ENCODE measurements at regions not wholly inside any gene's neighbourhood (a gene's known extent, or its start where the extent isn't known, plus 50 kb on each side); places are given as distances from the start of the nearest gene placed in this dataset.

GRCh38 chr3:34780294-34780693 is 859.0 kb upstream of the ARPP21 start:
- SMC1A ChIA-PET (ENCODE audit: uncharacterized antibody, unreplicated experiment): no interaction called here
- no peak for TF ChIP-seq STAT1 (conservative IDR thresholded peaks at IDR 0.05)
- no peak for TF ChIP-seq USF1 (IDR thresholded peaks at IDR 0.05; ENCODE audit: borderline replicate concordance, extremely low read length, insufficient read depth, low read depth, low read length)
- no peak for TF ChIP-seq SREBF2 (IDR thresholded peaks at IDR 0.05; ENCODE audit: low read length)
- no peak for TF ChIP-seq SUPT20H (IDR thresholded peaks at IDR 0.05; ENCODE audit: borderline replicate concordance, control insufficient read depth, low read depth, low read length)
- TF ChIP-seq MXI1 (IDR thresholded peaks at IDR 0.05; ENCODE audit: low read depth, low read length): no peak
- TF ChIP-seq PRDM15 (CRISPR knock-in tag; IDR thresholded peaks at IDR 0.05): no peak
- no peak for TF ChIP-seq SMAD5 (IDR thresholded peaks at IDR 0.05; ENCODE audit: low read depth)
- TF ChIP-seq NFYB (IDR thresholded peaks at IDR 0.05; ENCODE audit: insufficient read depth, low read depth, low read length): no peak
- no peak for TF ChIP-seq STAT3 (IDR thresholded peaks at IDR 0.05; ENCODE audit: low read depth, low read length)
- no peak for TF ChIP-seq DPF2 (IDR thresholded peaks at IDR 0.05)
- no peak for TF ChIP-seq SUZ12 (IDR thresholded peaks at IDR 0.05; ENCODE audit: unreplicated experiment)
- no peak for TF ChIP-seq BCL3 (IDR thresholded peaks at IDR 0.05; ENCODE audit: borderline replicate concordance, insufficient read depth, low read depth, low read length, poor library complexity, severe bottlenecking)
- TF ChIP-seq SP1 (IDR thresholded peaks at IDR 0.05; ENCODE audit: low read depth, low read length): no peak
- TF ChIP-seq NBN (IDR thresholded peaks at IDR 0.05): no peak
- no peak for TF ChIP-seq ZNF622 (IDR thresholded peaks at IDR 0.05)
- no peak for TF ChIP-seq MEF2A (IDR thresholded peaks at IDR 0.05; ENCODE audit: insufficient read depth, low read depth, low read length)
- no peak for TF ChIP-seq IKZF1 (conservative IDR thresholded peaks at IDR 0.05)
- no peak for TF ChIP-seq ZZZ3 (IDR thresholded peaks at IDR 0.05; ENCODE audit: control insufficient read depth, insufficient read length, low read depth)
- H3K79me2 ChIP-seq (ENCODE audit: control insufficient read depth, insufficient read depth, low read length): no peaks in the 10 kb centered on the region
- WGBS (ENCODE audit: insufficient coverage, insufficient replicate concordance, low lambda C conversion rate, missing lambda C conversion rate): 0% methylated on average over 5 of the region's 5 CpGs
- intact Hi-C loops (cut with micrococcal nuclease; ENCODE audit: unreplicated experiment): no loop called here
- no peak overlapping the region for H2AFZ ChIP-seq (ENCODE audit: control insufficient read depth, low read depth, low read length)
- in situ Hi-C loops (cut with MboI): no loop called here
- H3K4me3 ChIP-seq: no peak overlapping the region
- CTCF ChIA-PET: interaction anchor here (1.2 kb wide), 1 partner anchor 503 kb away, joined by 3 read pairs; no protein-coding TSS in a partner anchor
- no peak overlapping the region for H3K4me2 ChIP-seq (ENCODE audit: control insufficient read depth, insufficient read depth)
- no peaks in the 10 kb centered on the region for H3K4me1 ChIP-seq (ENCODE audit: control insufficient read depth, insufficient read depth, low read length)
- ATAC-seq: no peak
- POLR2A ChIA-PET: no interaction called here
- DNase-seq (ENCODE audit: low read depth, low spot score): no peak
- no peaks in the 10 kb centered on the region for H3K27me3 ChIP-seq (replicated peaks in 1 of 2; ENCODE audit: control insufficient read depth in 2 of 2, insufficient read depth in 2 of 2, low read length in 1 of 2)
- no peaks in the 10 kb centered on the region for H3K9me3 ChIP-seq (replicated peaks; ENCODE audit: control insufficient read depth, insufficient read depth, low read length)
- no peaks in the 10 kb centered on the region for H3K36me3 ChIP-seq (ENCODE audit: control insufficient read depth in 2 of 2, insufficient read depth in 2 of 2, low read length in 1 of 2)
- no TSS peak for BruUV-seq (replicated peaks)
- FAIRE-seq: no peak
- no peaks in the 10 kb centered on the region for H4K20me1 ChIP-seq (ENCODE audit: control insufficient read depth, insufficient read depth)
- no peak overlapping the region for H3K9ac ChIP-seq (ENCODE audit: control insufficient read depth, insufficient read depth, low read length)
- H3K27ac ChIP-seq (ENCODE audit: control insufficient read depth, insufficient read depth): no peak overlapping the region
- RAD21 ChIA-PET (ENCODE audit: unreplicated experiment): no interaction called here
